Endodermal cell (in vitro differentiated cells): ENCODE measurements at regions not wholly inside any gene's neighbourhood (a gene's known extent, or its start where the extent isn't known, plus 50 kb on each side); places are given as distances from the start of the nearest gene placed in this dataset.
A peak's percentile ranks its signal among the peaks of the same experiment; 100 is the strongest.

Experiments used
- DNase-seq: peaks from one replicate; pipeline ENCODE4 v3.0.0-alpha.2; 2017
- H3K27ac ChIP-seq: 2 replicates; pipeline ENCODE4 v1.5.1; 2013; ENCODE audit warnings: mild to moderate bottlenecking, low read depth, low read length, moderate library complexity
- H3K27me3 ChIP-seq: 2 replicates; pipeline ENCODE4 v1.6.1; 2013; ENCODE audit warnings: mild to moderate bottlenecking, low read length, moderate library complexity; ENCODE audit not compliant: insufficient read depth, control insufficient read depth, poor library complexity, severe bottlenecking
- H3K36me3 ChIP-seq: 2 replicates; pipeline ENCODE4 v1.7.0; 2013; ENCODE audit warnings: mild to moderate bottlenecking, low read length, moderate library complexity; ENCODE audit not compliant: control insufficient read depth, insufficient read depth
- H3K4me1 ChIP-seq: one replicate; pipeline ENCODE4 v1.7.0; 2013; ENCODE audit warnings: low read length; ENCODE audit not compliant: control insufficient read depth, insufficient read depth
- H3K4me3 ChIP-seq: 2 replicates; pipeline ENCODE4 v1.5.1; 2013; ENCODE audit warnings: mild to moderate bottlenecking, low read length, moderate library complexity
- H3K9ac ChIP-seq: 2 replicates; pipeline ENCODE4 v1.6.1; 2013; ENCODE audit warnings: mild to moderate bottlenecking, low read length, moderate library complexity; ENCODE audit not compliant: poor library complexity, severe bottlenecking; ENCODE audit errors: extremely low read depth
- H3K9me3 ChIP-seq: 2 replicates; pipeline ENCODE4 v1.6.1; 2013; ENCODE audit warnings: mild to moderate bottlenecking, low read length, moderate library complexity; ENCODE audit not compliant: control insufficient read depth
- H3K27ac Mint-ChIP-seq: 2 replicates; pipeline ENCODE4 v1.8.0; 2020; ENCODE audit warnings: mixed read lengths
- H3K27me3 Mint-ChIP-seq: 2 replicates; pipeline ENCODE4 v1.8.0; 2021; ENCODE audit warnings: mild to moderate bottlenecking, mixed read lengths; ENCODE audit not compliant: insufficient read depth
- H3K36me3 Mint-ChIP-seq: 2 replicates; pipeline ENCODE4 v1.8.0; 2020; ENCODE audit warnings: low read depth, mixed read lengths
- H3K4me1 Mint-ChIP-seq: 2 replicates; pipeline ENCODE4 v1.8.0; 2020; ENCODE audit warnings: mixed read lengths
- H3K4me3 Mint-ChIP-seq: 2 replicates; pipeline ENCODE4 v1.8.0; 2020; ENCODE audit warnings: mild to moderate bottlenecking, moderate library complexity, mixed read lengths
- H3K9me3 Mint-ChIP-seq: 2 replicates; pipeline ENCODE4 v1.8.0; 2020; ENCODE audit warnings: mild to moderate bottlenecking, mixed read lengths
- CTCF ChIP-seq: fragments of 200-600 bp; sonication (generic); conservative IDR thresholded peaks from 2 replicates; pipeline ENCODE4 v1.5.0; 2021; ENCODE audit warnings: antibody characterized with exemption, mild to moderate bottlenecking
- WGBS, 2 experiments: methylation state at CpG; one replicate each; pipeline versions ENCODE4 v1.1.5 to v1.1.7; 2013; ENCODE audit warnings: missing lambda C conversion rate in 2 of 2, mixed read lengths in 1 of 2; ENCODE audit not compliant: insufficient coverage in 1 of 2, insufficient read length in 1 of 2; 5-methylcytosine and 5-hydroxymethylcytosine counted together

- H3K9me3 Mint-ChIP-seq = peaks cover 3% of the 10 kb centered on the region
- TF ChIP-seq CTCF = no peak
- no peak overlapping the region for H3K4me3 Mint-ChIP-seq
- H3K4me1 Mint-ChIP-seq = peaks cover 5% of the 10 kb centered on the region
- H3K36me3 Mint-ChIP-seq = no peaks in the 10 kb centered on the region
- no peak overlapping the region for H3K27ac Mint-ChIP-seq
- Histone ChIP-seq H3K4me1 (no peaks in the 10 kb centered on the region), H3K9ac (no peak overlapping the region), H3K9me3 (no peaks in the 10 kb centered on the region), H3K4me3 (no peak overlapping the region), H3K27ac (no peak overlapping the region), H3K36me3 (no peaks in the 10 kb centered on the region), H3K27me3 (no peaks in the 10 kb centered on the region)
- DNase-seq = no peak
- H3K27me3 Mint-ChIP-seq = no peaks in the 10 kb centered on the region
Observed at GRCh38 chr4:32142075-32142474, 1421.9 kb downstream of the PCDH7 start.

- Mint-ChIP-seq H3K4me3 (no peak overlapping the region), H3K27me3 (no peaks in the 10 kb centered on the region), H3K4me1 (no peaks in the 10 kb centered on the region), H3K27ac (no peak overlapping the region), H3K9me3 (peaks cover 3% of the 10 kb centered on the region), H3K36me3 (no peaks in the 10 kb centered on the region)
- peak; percentile 79 for TF ChIP-seq CTCF
- Histone ChIP-seq H3K36me3 (no peaks in the 10 kb centered on the region), H3K4me3 (no peak overlapping the region), H3K27me3 (no peaks in the 10 kb centered on the region), H3K4me1 (no peaks in the 10 kb centered on the region), H3K9ac (no peak overlapping the region), H3K27ac (no peak overlapping the region), H3K9me3 (no peaks in the 10 kb centered on the region)
- WGBS, 2 experiments = 70 to 85% methylated on average over 3 to 5 of the region's 5 CpGs
- DNase-seq = peak; percentile 69
Observed at GRCh38 chr4:32145987-32146386, 1425.8 kb downstream of the PCDH7 start.

- Histone ChIP-seq H3K27me3 (no peaks in the 10 kb centered on the region), H3K9me3 (no peaks in the 10 kb centered on the region), H3K4me3 (no peak overlapping the region), H3K27ac (no peak overlapping the region), H3K36me3 (no peaks in the 10 kb centered on the region), H3K4me1 (no peaks in the 10 kb centered on the region), H3K9ac (no peak overlapping the region)
- no peak overlapping the region for H3K4me3 Mint-ChIP-seq
- DNase-seq = no peak
- no peaks in the 10 kb centered on the region for H3K27me3 Mint-ChIP-seq
- 90 to 91% methylated on average over 2 to 4 of the region's 5 CpGs for WGBS, 2 experiments
- H3K4me1 Mint-ChIP-seq = no peaks in the 10 kb centered on the region
- H3K9me3 Mint-ChIP-seq = peaks cover 3% of the 10 kb centered on the region
- H3K27ac Mint-ChIP-seq = peak overlapping the region; percentile 14
- H3K36me3 Mint-ChIP-seq = no peaks in the 10 kb centered on the region
- TF ChIP-seq CTCF = no peak
Observed at GRCh38 chr4:32147446-32148085, 1427.4 kb downstream of the PCDH7 start.
